ENCODE measurements at regions not wholly inside any gene's neighbourhood (a gene's known extent, or its start where the extent isn't known, plus 50 kb on each side); places are given as distances from the start of the nearest gene placed in this dataset.

DNA sequence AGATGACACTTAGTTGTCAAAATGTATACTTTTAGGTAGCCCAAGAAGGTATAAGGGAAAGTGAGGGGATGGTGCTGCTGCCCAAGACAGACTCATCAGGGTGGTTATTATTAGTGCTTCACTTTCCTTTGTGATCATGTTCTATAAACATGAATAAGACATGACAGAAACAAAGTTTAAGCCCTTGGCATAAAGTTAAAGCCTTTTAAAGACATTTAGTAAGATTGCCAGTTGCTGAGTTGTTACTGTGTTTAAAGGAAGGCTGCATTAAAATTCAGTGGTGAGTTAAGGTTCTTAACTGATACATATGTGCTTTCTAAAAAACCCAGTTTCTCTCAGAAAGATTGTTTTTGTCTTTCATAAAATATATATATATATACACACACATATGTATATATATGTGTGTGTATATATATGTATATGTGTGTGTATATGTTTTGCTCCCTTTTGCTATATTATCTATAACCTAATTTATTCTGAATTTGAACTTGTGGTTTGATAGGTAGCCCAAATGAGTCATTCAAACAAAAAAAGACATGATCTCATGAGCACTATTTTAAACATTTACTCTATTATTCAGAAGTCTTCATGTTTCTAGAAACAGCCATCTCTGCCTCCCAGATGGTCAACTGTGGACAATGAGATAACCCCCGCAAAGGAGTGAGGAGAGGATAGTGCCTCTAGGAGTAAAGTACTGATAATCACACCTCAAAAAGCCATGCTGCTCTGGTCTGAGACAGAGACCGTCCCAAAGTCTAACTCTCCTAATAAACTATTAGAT is 98.1 kb upstream of the OTUD4 start:
- TF ChIP-seq CSDC2 (CRISPR knock-in tag; IDR thresholded peaks at IDR 0.05) (peak; percentile 32; the same call in 1 of the 2 replicates), GLIS3 (CRISPR knock-in tag; IDR thresholded peaks at IDR 0.05) (no peak)
- ATAC-seq = peak; percentile 46

DNA sequence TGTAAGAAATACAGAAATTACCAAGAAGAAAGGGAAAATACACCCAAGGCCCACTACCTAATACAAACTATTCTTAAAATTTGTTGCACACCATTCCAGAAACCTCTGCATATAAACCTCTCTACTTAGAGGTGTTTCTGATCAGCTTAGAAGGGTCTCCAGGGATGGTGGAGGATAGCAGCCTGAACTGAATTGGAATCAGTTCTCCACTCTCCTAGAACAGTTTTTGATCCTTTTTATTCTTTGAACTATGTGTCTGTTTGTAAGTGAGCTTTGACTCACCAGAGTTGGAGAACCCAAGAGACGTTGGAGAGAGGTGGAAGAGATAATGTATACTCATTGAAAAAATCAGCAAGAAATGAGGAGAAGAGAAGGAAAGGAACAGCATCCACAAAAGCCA is 96.6 kb upstream of the OTUD4 start:
- TF ChIP-seq POU6F1 (CRISPR knock-in tag; IDR thresholded peaks at IDR 0.05; ENCODE audit: borderline replicate concordance, low read depth) = no peak
- no peak for TF ChIP-seq BACH2 (CRISPR knock-in tag; IDR thresholded peaks at IDR 0.05; ENCODE audit: borderline replicate concordance)
- TF ChIP-seq, protein P1, sequence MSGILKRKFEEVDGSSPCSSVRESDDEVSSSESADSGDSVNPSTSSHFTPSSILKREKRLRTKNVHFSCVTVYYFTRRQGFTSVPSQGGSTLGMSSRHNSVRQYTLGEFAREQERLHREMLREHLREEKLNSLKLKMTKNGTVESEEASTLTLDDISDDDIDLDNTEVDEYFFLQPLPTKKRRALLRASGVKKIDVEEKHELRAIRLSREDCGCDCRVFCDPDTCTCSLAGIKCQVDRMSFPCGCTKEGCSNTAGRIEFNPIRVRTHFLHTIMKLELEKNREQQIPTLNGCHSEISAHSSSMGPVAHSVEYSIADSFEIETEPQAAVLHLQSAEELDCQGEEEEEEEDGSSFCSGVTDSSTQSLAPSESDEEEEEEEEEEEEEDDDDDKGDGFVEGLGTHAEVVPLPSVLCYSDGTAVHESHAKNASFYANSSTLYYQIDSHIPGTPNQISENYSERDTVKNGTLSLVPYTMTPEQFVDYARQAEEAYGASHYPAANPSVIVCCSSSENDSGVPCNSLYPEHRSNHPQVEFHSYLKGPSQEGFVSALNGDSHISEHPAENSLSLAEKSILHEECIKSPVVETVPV (CRISPR knock-in tag; IDR thresholded peaks at IDR 0.05) = no peak
- no peak for TF ChIP-seq ZNF8 (CRISPR knock-in tag; IDR thresholded peaks at IDR 0.05)
- ATAC-seq = no peak

DNA sequence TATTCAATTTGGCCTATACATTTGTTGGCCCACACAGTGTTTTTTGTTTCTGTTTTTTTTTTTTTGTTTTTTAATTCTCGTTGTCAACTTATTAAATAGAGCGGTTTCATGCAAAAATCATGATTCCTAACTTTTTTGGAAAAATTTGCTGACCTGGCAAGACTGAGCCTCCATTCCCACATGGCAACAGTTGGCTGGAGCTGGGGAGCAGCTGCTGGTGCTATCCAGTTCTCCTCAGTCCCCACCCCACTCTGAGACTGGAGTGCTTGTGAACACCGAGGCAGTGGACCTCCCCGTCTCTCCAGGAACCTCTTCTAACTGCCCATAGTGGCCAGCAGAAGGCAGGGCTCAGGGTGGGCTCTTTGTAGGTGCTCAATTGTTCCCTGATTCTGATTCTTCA is 95.7 kb upstream of the OTUD4 start:
- TF ChIP-seq, protein P1 (CRISPR knock-in tag; IDR thresholded peaks at IDR 0.05) = no peak
- TF ChIP-seq ZFP30 (CRISPR knock-in tag; IDR thresholded peaks at IDR 0.05) (no peak), ZNF70 (CRISPR knock-in tag; IDR thresholded peaks at IDR 0.05) (no peak), OSR1 (CRISPR knock-in tag; IDR thresholded peaks at IDR 0.05) (no peak), RARB (CRISPR knock-in tag; IDR thresholded peaks at IDR 0.05) (no peak)
- ATAC-seq = no peak

- no peak for ATAC-seq
- TF ChIP-seq ESRRG (CRISPR knock-in tag; IDR thresholded peaks at IDR 0.05) (no peak), ZNF8 (CRISPR knock-in tag; IDR thresholded peaks at IDR 0.05) (no peak), ZNF565 (CRISPR knock-in tag; conservative IDR thresholded peaks at IDR 0.05; ENCODE audit: low read depth) (no peak), ZNF70 (CRISPR knock-in tag; IDR thresholded peaks at IDR 0.05) (no peak), ISL1 (CRISPR knock-in tag; IDR thresholded peaks at IDR 0.05) (no peak), POU6F1 (CRISPR knock-in tag; IDR thresholded peaks at IDR 0.05; ENCODE audit: borderline replicate concordance, low read depth) (no peak), SNAI2 (CRISPR knock-in tag; IDR thresholded peaks at IDR 0.05) (no peak), PATZ1 (CRISPR knock-in tag; IDR thresholded peaks at IDR 0.05; ENCODE audit: borderline replicate concordance) (no peak), TCF4 (CRISPR knock-in tag; IDR thresholded peaks at IDR 0.05; ENCODE audit: borderline replicate concordance) (no peak), PPARA (CRISPR knock-in tag; IDR thresholded peaks at IDR 0.05; ENCODE audit: borderline replicate concordance) (no peak), ARNTL (CRISPR knock-in tag; IDR thresholded peaks at IDR 0.05; ENCODE audit: borderline replicate concordance, low read depth) (no peak), ZFP3 (CRISPR knock-in tag; IDR thresholded peaks at IDR 0.05) (no peak), GLIS3 (CRISPR knock-in tag; IDR thresholded peaks at IDR 0.05) (no peak), OSR1 (CRISPR knock-in tag; IDR thresholded peaks at IDR 0.05) (no peak), ZC3H10 (CRISPR knock-in tag; IDR thresholded peaks at IDR 0.05) (no peak)
- TF ChIP-seq, protein P2, sequence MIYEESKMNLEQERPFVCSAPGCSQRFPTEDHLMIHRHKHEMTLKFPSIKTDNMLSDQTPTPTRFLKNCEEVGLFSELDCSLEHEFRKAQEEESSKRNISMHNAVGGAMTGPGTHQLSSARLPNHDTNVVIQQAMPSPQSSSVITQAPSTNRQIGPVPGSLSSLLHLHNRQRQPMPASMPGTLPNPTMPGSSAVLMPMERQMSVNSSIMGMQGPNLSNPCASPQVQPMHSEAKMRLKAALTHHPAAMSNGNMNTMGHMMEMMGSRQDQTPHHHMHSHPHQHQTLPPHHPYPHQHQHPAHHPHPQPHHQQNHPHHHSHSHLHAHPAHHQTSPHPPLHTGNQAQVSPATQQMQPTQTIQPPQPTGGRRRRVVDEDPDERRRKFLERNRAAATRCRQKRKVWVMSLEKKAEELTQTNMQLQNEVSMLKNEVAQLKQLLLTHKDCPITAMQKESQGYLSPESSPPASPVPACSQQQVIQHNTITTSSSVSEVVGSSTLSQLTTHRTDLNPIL (CRISPR knock-in tag; IDR thresholded peaks at IDR 0.05; ENCODE audit: low read depth) = no peak
Observed at GRCh38 chr4:145271194-145271593, 90.8 kb upstream of the OTUD4 start.

Measured in SK-N-SH treated with all-trans-retinoic acid at 6 μM for 48 hours (cell line).